ENCODE measurements at regions not wholly inside any gene's neighbourhood (a gene's known extent, or its start where the extent isn't known, plus 50 kb on each side); places are given as distances from the start of the nearest gene placed in this dataset.
"Not testable (repeated sequence)": the region's sequence is repeated elsewhere in the genome, so short reads cannot be mapped to it uniquely, and the experiment has no call there.

GRCh38 chr15:79492065-79492464 lies 59.9 kb downstream of the MINAR1 start:
- no peak for DNase-seq

- DNase-seq = no peak
Measured at GRCh38 chr15:79494384-79494909, 62.3 kb downstream of the MINAR1 start.

GRCh38 chr15:79494963-79495755 lies 63.0 kb downstream of the MINAR1 start:
- no peak for DNase-seq

GRCh38 chr15:79495775-79496174 lies 63.6 kb downstream of the MINAR1 start:
- DNase-seq = no peak

GRCh38 chr15:79496838-79497237 lies 64.7 kb downstream of the MINAR1 start:
- DNase-seq = no peak

GRCh38 chr15:79501086-79501485 lies 69.0 kb downstream of the MINAR1 start:
- no peak for DNase-seq

GRCh38 chr15:79505956-79506355 lies 73.8 kb downstream of the MINAR1 start:
- DNase-seq = no peak

- DNase-seq = not testable (repeated sequence)
Measured at GRCh38 chr15:79512844-79513243, 80.7 kb downstream of the MINAR1 start.

- DNase-seq = no peak
Measured at GRCh38 chr15:79513417-79513816, 81.3 kb downstream of the MINAR1 start.

GRCh38 chr15:79513940-79514339 lies 81.8 kb downstream of the MINAR1 start:
- DNase-seq = no peak

- no peak for DNase-seq
Measured at GRCh38 chr15:79515300-79516027, 83.3 kb downstream of the MINAR1 start.

GRCh38 chr15:79516155-79516554 lies 84.0 kb downstream of the MINAR1 start:
- no peak for DNase-seq

GRCh38 chr15:79516646-79517045 lies 84.5 kb downstream of the MINAR1 start:
- no peak for DNase-seq

- DNase-seq = no peak
Measured at GRCh38 chr15:79519628-79520027, 87.5 kb downstream of the MINAR1 start.

- DNase-seq = no peak
Measured at GRCh38 chr15:79520654-79521053, 88.5 kb downstream of the MINAR1 start.

- no peak for DNase-seq
Measured at GRCh38 chr15:79522656-79523055, 90.5 kb downstream of the MINAR1 start.

GRCh38 chr15:79523266-79523665 lies 91.1 kb downstream of the MINAR1 start:
- DNase-seq = no peak

- DNase-seq = no peak
Measured at GRCh38 chr15:79524531-79524930, 92.4 kb downstream of the MINAR1 start.

GRCh38 chr15:79526376-79526775 lies 94.2 kb downstream of the MINAR1 start:
- no peak for DNase-seq

GRCh38 chr15:79527821-79528220 lies 95.7 kb downstream of the MINAR1 start:
- DNase-seq = no peak

GRCh38 chr15:79529157-79529785 lies 97.1 kb downstream of the MINAR1 start:
- DNase-seq = no peak

- no peak for DNase-seq
Measured at GRCh38 chr15:79535536-79535935, 103.4 kb downstream of the MINAR1 start.

- DNase-seq = no peak
Measured at GRCh38 chr15:79538527-79538926, 106.4 kb downstream of the MINAR1 start.

- no peak for DNase-seq
Measured at GRCh38 chr15:79539401-79539800, 107.3 kb downstream of the MINAR1 start.
